AG10803 (cell line): ENCODE measurements at regions not wholly inside any gene's neighbourhood (a gene's known extent, or its start where the extent isn't known, plus 50 kb on each side); places are given as distances from the start of the nearest gene placed in this dataset.

Source experiments
- DNase-seq: peaks from one replicate; pipeline ENCODE4 v3.0.0; 2010; ENCODE audit warnings: low read depth
- H3K4me3 ChIP-seq: 2 replicates; pipeline ENCODE4 v1.5.1; 2011; ENCODE audit warnings: mild to moderate bottlenecking, low read length, control low read depth
- CTCF ChIP-seq: conservative IDR thresholded peaks from 2 replicates; pipeline ENCODE4 v1.5.1; 2011; ENCODE audit warnings: mild to moderate bottlenecking, low read length, control low read depth, inconsistent platforms

- peak; percentile 45 for DNase-seq
- no peak overlapping the region for H3K4me3 ChIP-seq
- TF ChIP-seq CTCF = peak; percentile 79
Measured at GRCh38 chr12:77724367-77724957, 106.2 kb upstream of the NAV3 start.

GRCh38 chr12:77723308-77723707, 107.4 kb upstream of the NAV3 start:
- H3K4me3 ChIP-seq = no peak overlapping the region
- DNase-seq = no peak
- TF ChIP-seq CTCF = no peak

- DNase-seq = no peak
- no peak for TF ChIP-seq CTCF
- H3K4me3 ChIP-seq = no peak overlapping the region
Measured at GRCh38 chr12:77722536-77722935, 108.2 kb upstream of the NAV3 start.

- no peak for DNase-seq
- no peak overlapping the region for H3K4me3 ChIP-seq
- TF ChIP-seq CTCF = peak; percentile 44
Measured at GRCh38 chr12:77720258-77720657, 110.4 kb upstream of the NAV3 start.

- no peak overlapping the region for H3K4me3 ChIP-seq
- no peak for TF ChIP-seq CTCF
- DNase-seq = no peak
Measured at GRCh38 chr12:77710209-77710608, 120.5 kb upstream of the NAV3 start.

GRCh38 chr12:77697126-77697525, 133.6 kb upstream of the NAV3 start:
- no peak for DNase-seq
- TF ChIP-seq CTCF = no peak
- no peak overlapping the region for H3K4me3 ChIP-seq

- TF ChIP-seq CTCF = no peak
- no peak for DNase-seq
- H3K4me3 ChIP-seq = no peak overlapping the region
Measured at GRCh38 chr12:77696183-77696582, 134.5 kb upstream of the NAV3 start.
